CD4-positive, alpha-beta T cell treated with Interleukin-17A for 1 hour (primary cell): ENCODE measurements at regions not wholly inside any gene's neighbourhood (a gene's known extent, or its start where the extent isn't known, plus 50 kb on each side); places are given as distances from the start of the nearest gene placed in this dataset.

ENCODE experiments used
- DNase-seq: peaks from one replicate; pipeline ENCODE4 v3.0.0-alpha.2; 2020

DNA sequence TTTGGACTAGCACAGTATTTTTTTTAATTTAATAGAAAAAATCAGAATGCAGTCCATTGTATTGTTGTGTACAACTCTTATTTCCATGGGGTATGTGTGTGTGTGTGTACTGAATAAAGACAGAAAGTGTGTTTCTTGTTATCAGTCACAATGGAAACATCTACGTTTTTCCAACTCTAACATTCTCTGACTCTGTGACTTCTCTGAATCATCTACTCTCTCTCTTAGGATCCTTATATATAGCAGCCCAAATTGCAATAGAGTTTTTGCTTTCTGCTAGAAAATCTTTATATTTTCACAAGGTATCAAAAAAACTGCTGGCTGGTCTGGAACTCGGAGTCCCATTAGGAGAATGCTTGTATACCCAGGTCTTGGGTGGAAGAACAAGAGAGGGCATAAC, 138.9 kb upstream of the ARID2 start:
- DNase-seq, result no peak

- no peak for DNase-seq
Measured at GRCh38 chr12:45591635-45592034, 137.9 kb upstream of the ARID2 start.

DNA sequence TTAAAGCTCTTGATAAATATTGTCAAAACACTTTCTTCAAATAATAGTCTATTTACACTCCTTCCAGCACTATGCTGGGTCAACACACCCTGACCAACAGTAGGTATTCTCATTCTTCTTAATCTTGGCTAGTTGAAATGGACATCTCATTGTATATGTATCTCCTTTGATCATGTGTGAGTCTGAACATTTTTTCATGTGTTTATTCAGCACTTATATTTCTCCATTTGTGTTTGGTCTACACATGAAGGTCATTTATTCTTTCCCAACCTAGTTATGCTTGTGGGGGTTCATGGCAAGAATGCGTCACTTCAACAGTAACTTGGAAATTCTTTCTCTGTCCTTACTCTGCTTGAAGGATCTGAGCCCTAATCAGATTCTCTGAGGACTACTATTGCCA, 133.1 kb upstream of the ARID2 start:
- DNase-seq, result no peak

- no peak for DNase-seq
Measured at GRCh38 chr12:45598336-45598735, 131.2 kb upstream of the ARID2 start.

- DNase-seq, result no peak
Measured at GRCh38 chr12:45598761-45599160, 130.7 kb upstream of the ARID2 start.

GRCh38 chr12:45599196-45599595, 130.3 kb upstream of the ARID2 start:
- no peak for DNase-seq

DNA sequence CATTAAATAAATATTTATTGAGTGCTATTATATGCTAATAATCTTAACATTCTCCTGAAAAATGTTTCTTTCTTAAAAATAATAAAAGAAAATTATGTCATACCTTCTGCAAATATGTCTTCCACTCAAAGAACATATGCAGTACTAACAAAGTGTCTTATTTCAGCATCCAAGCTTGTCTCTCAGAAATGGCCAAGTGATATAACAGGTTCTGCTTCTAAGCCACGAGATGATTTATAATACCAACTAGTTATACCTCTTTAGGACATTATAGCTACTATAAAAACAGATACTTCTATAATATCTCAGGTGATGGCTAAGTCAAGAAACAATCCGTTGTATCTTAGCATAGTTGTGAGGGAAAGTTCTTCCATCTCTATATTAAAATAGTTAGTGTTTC, 128.1 kb upstream of the ARID2 start:
- no peak for DNase-seq

DNA sequence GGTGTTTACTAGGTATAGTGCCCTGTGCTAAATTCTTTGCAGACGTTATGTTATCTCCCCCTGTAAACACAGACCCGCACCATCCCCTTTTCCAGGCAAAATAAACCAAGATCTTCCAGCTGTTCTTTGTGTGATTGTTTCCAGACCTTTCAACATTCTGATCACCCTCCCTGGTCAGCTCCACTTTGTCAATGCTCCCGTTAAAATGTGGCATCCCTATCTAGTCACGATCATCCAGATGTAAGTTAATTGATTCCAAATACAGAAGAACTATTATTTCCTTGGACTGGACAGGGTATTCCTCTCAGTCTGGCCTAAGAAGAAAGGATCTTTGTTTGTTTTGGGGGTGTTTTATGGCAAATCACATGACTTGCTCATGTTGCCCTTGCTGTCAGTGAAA, 127.6 kb upstream of the ARID2 start:
- no peak for DNase-seq

DNA sequence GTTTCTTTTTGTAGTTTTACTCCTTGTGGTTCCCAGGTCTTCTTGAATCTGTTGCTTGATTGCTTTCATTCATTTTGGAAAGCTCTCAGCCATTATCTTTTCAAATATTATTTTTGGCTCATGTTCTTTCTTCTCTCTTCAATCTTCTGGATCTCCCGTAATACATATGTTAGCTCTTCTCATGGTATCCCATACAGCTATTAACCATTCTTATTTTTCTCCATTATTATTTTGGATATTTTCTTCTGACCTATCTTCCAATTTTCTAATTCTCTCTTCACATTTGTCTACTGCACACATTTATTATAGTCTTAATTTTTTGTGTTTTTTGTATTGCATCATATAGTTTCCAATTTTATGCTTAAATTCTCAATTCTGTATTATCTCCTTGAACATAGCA, 123.9 kb upstream of the ARID2 start:
- DNase-seq, result no peak

DNA sequence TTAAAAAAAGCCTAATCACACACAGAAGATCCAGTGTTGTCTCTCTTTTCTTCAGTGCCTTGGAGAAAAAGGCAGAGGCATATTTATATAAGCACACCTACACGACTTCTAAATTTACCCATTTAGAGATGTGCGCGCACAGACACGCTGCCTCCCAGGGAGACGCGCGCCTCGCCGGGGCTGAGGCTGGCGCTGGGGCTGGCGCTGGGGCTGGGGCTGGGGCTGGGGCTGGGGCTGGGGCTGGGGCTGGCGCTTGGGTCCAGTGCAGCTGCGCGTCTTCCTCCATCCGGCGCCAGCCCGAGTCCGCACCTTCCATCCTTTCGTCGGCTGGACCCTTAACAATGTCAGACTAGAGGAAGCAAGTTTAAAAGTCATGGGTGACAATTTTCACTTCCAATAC, 118.4 kb upstream of the ARID2 start:
- DNase-seq, result no peak

DNA sequence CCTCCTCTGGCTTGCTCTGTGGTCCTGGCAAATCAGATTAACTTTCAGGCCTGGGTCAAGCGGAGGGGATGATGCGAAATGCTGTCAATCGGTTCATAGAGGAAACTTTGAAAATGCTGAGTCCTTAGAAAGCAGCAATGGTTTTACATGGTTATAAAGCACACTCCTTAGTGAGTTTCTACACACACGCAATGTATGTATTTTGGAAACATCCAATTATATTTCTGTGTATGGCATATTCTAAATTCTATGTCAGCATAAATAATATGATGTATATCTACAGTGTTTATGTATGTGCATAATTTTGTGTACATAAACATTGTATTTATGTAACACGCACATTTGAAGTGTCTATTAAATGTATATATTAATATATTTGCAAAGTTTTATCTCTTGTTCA, 118.0 kb upstream of the ARID2 start:
- no peak for DNase-seq

- no peak for DNase-seq
Measured at GRCh38 chr12:45612044-45612794, 117.3 kb upstream of the ARID2 start.

DNA sequence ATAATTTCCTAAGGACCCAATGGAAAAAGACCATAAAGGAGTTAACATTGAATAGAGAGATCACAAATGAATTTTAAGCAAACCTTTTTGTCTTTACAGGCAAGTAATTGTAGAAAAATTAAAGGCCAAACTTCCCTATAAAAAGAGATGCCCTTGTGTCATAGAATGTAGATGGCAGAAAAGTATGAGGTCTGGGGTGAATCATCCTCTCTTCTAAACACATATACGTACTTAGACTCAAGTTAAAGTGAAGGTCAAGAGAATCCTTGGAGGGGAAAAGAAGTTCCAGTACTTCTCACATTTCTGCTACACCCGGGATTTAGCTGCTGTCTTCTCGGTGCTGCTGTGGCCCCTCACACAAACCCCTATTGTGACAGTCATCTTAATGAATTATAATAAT, 116.2 kb upstream of the ARID2 start:
- DNase-seq, result no peak

- no peak for DNase-seq
Measured at GRCh38 chr12:45613855-45614254, 115.7 kb upstream of the ARID2 start.

DNA sequence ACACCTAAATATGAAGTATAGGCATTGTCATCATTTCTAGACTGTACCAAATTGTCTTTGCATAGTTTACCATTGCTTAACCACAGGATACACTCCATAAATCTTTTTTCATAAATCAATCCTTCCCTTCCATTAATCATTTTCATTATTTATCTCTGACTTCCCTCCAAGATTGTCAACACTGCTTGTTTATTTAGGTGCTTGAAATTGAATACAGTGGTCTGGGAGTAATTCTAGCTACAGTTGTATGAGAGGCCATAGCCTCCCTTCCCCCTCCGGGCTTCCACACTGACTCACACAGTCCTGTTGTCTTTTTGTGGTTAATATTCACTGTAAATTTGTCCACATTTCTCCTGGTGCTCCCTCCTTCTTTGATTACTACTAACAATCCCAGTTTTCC, 114.2 kb upstream of the ARID2 start:
- no peak for DNase-seq

- DNase-seq, result no peak
Measured at GRCh38 chr12:45619736-45620135, 109.8 kb upstream of the ARID2 start.

GRCh38 chr12:45621703-45622102, 107.8 kb upstream of the ARID2 start:
- DNase-seq, result no peak

DNA sequence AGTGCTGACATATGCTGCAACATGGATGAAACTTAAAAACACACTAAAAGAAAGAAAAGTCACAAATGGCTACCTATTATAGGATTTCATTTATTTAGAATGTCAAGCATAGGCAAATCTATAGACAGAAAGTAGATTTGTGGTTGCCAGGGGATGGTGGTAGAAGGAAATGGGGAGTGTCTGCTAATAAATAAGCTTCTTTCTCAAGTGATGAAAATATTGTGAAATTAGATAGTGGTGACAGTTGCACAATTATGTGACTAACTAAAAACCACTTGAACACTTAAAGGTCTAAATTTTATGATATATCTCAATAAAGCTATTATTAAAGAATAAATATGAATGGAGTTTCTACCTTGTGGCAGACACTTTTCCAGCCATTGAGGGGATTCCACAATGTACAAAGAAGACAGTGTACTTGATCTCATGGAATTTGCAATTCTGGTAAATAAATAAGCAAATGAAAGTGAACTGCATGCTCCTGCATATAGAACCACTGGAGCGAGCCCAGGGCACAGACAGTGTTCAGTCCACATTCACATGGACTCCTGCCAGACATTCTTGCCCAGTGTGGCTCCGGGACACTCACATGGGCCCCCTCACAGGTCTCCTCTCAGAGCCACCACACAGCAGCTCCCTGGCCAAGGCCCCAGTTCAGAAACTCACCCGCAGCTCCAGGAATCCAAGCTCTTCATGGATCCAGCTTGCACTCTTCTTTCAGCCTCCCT, 107.1 kb upstream of the ARID2 start:
- no peak for DNase-seq

DNA sequence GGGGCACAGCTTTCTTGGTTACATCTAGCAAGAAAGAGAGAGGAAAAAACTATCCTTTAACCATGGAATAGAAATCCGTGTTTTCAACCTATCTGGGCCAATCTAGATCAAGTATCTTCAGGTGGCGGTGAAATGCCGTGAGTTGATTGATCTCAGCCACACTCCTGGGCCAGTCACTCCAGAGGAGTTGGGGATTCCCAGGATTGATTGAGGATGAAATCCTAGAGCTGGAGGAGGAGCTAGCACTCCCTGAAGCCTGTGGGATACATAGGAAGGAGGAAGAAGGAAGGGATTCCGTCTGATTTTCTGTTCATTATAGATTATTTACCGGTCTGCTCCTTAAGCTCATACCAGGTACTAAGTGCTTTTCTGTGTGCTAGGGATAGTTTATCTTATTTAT, 106.3 kb upstream of the ARID2 start:
- DNase-seq, result no peak

DNA sequence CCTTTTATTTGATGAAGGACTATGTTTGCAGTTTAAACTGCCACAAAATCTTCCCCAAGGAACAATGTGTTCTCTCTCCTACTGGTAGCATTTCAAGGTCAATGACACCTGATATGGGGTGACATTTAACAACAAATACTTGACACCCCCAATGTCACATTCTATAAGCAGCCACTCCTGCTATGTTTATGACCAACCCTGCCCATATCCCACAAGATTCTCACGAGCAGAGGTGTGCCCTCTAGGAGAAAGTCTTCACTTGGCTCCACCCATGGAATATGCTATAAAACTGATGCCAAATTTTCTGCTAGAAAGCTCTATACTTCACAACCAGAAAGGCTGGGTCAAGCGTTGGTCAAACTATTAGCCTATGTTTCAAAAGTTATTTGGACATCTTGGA, 105.6 kb upstream of the ARID2 start:
- no peak for DNase-seq

DNA sequence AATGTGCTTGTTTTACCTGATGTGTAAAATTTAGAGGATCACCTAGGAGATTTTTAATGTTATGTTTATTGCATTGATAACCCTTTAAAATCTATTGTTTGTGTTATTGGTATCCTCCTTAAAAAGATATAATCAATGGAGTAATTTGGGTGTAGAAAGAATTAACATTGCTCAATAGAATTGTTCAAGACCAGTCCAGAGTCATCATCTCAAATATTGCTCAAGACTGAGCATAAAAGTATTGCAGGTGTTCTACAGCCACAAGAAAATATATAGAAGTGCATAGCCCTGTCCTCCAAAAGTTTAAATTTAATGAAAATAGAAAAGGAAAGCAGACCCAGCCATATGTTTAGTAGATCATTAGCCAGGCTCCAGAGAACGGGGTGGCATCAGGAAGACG, 102.5 kb upstream of the ARID2 start:
- no peak for DNase-seq

- DNase-seq, result no peak
Measured at GRCh38 chr12:45627407-45628069, 102.0 kb upstream of the ARID2 start.

- DNase-seq, result no peak
Measured at GRCh38 chr12:45629292-45629691, 100.2 kb upstream of the ARID2 start.

- no peak for DNase-seq
Measured at GRCh38 chr12:45633733-45634132, 95.8 kb upstream of the ARID2 start.
